Stimulated activated CD4-positive, alpha-beta T cell treated with anti-CD3 and anti-CD28 coated beads, Interleukin-15, amount 100 ng/mL, for 1 hour (primary cell): ENCODE measurements at regions not wholly inside any gene's neighbourhood (a gene's known extent, or its start where the extent isn't known, plus 50 kb on each side); places are given as distances from the start of the nearest gene placed in this dataset.

ENCODE experiments used
- DNase-seq, 2 donors: peaks; one replicate each; pipeline ENCODE4 v3.0.0-alpha.2; 2020; ENCODE audit warnings: low read depth in 1 of 2, low spot score in 1 of 2

DNA sequence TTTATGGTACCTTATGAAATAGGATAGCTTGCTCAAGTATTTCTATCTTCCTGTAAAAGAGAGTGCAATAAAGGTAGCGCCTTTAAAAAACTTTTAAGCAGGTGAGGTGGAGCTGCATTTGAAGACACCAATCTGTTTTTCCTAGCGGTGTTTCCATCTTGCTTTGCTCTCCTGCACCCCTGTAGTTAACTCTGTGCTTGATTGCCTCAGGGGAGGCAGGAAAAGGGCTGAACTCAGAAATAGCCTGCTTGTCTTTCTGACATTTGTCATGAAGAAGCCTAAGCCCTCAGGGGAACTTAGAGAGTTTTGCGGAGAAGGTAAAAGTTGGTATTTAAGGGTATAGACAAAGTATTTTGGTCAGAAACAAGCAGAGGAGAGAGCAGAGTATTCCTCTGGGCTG is 63.0 kb upstream of the TPRG1 start:
- no peak for DNase-seq

GRCh38 chr3:189109145-189109544 is 62.6 kb upstream of the TPRG1 start:
- DNase-seq, result no peak

GRCh38 chr3:189117087-189117486 is 54.7 kb upstream of the TPRG1 start:
- DNase-seq, result no peak

DNA sequence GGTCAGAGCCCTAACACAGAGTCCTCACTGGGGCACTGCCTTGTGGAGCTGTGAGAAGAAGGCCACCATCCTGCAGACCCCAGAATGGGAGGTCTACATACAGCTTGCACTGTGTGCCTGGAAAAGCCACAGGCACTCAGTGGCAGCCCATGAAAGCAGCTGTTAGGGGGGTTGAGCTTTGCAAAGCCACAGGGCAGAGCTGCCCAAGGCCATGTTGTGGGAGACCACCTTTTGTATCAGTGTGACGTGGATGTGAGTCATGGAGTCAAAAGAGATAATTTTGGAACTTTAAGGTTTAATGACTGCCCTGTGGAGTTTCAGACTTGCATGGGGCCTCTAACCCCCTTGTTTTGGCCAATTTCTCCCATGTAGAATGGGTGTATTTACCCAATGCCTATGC is 52.9 kb upstream of the TPRG1 start:
- DNase-seq, result no peak

DNA sequence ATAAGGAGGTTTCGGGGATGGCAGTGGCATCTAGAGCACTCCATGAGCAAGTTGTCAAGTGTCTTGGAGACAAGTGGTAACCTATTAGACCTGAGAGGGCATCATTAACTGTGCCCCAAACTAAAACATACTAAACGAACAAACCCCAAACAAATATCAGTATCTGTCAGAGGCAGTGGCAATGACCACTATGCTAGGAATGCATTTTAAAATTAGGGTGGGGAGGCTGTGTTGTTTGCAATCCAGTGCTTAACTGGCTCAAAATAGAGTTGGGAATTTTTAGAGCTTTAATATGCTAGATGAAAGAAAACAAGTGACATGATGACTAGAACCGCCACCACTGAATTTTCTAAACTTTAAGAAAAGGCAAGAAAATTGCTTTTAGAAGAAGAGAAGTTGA is 51.8 kb upstream of the TPRG1 start:
- DNase-seq, result no peak

DNA sequence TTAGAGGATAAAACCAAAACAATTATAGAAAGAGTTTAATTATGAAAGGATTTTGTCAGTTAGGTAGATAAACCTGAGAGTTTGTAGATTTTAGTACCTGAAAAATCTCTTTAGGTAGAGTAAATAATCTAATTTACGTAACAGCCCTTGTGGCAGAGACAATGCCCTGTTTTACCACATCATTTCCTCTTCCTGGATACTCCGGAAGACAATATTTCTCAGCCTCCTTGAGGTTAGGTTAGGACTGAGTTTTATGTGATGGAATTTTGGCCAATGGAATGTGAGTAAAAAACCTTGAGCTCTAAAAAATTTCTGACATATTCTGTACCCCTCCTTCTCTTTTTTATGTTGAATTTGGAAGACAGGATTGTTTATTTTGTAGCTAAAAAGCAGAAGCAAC is 50.7 kb upstream of the TPRG1 start:
- no peak for DNase-seq
